Tibial nerve (tissue), 4 donors: ENCODE measurements at regions not wholly inside any gene's neighbourhood (a gene's known extent, or its start where the extent isn't known, plus 50 kb on each side); places are given as distances from the start of the nearest gene placed in this dataset.

ENCODE experiments used
- CTCF ChIP-seq, 5 experiments: fragments of 200-600 bp in 3 of 5; fragments of 450-650 bp in 2 of 5; sonication (generic) in 3 of 5; IDR thresholded peaks; one replicate each; pipeline ENCODE4 v1.5.1; 2016 to 2019; ENCODE audit warnings: antibody characterized with exemption in 5 of 5, mild to moderate bottlenecking in 3 of 5, moderate library complexity in 2 of 5
- EP300 ChIP-seq, 2 donors: sonication (generic); formaldehyde crosslinking; IDR thresholded peaks; one replicate each; pipeline ENCODE4 v1.6.1; 2017; ENCODE audit warnings: antibody characterized with exemption in 2 of 2, mild to moderate bottlenecking in 1 of 2

- no peak for TF ChIP-seq CTCF (IDR thresholded peaks at IDR 0.05)
- no peak for TF ChIP-seq EP300 (IDR thresholded peaks at IDR 0.05)
Measured at GRCh38 chr15:62392376-62392775, 227.3 kb upstream of the C2CD4B start.
